Spleen (tissue), 7 donors: ENCODE measurements at regions not wholly inside any gene's neighbourhood (a gene's known extent, or its start where the extent isn't known, plus 50 kb on each side); places are given as distances from the start of the nearest gene placed in this dataset.

Experiments used
- CTCF ChIP-seq, 11 experiments: fragments of 200-600 bp in 7 of 11; fragments of 450-650 bp in 4 of 11; sonication (generic) in 4 of 11; IDR thresholded peaks in 8 of 11; conservative IDR thresholded peaks in 3 of 11; 1 replicate in 7 of 11; 2 replicates in 4 of 11; pipeline versions ENCODE4 v1.4.0 to v1.8.0; 2016 to 2021; ENCODE audit warnings: antibody characterized with exemption in 11 of 11, inconsistent platforms in 4 of 11, mild to moderate bottlenecking in 1 of 11
- POLR2AphosphoS5 ChIP-seq, 3 donors: sonication (generic); formaldehyde crosslinking; IDR thresholded peaks; one replicate each; pipeline ENCODE4 v1.5.1; 2017; ENCODE audit warnings: antibody characterized with exemption in 3 of 3
- donor health status: DM: no; HTN: no; CAD: no; lungs with moderate emphysema.
- donor health status: DM: no; HTN: no; CAD: no.
- donor health status: DM: no; HTN: no; CAD: no.

DNA sequence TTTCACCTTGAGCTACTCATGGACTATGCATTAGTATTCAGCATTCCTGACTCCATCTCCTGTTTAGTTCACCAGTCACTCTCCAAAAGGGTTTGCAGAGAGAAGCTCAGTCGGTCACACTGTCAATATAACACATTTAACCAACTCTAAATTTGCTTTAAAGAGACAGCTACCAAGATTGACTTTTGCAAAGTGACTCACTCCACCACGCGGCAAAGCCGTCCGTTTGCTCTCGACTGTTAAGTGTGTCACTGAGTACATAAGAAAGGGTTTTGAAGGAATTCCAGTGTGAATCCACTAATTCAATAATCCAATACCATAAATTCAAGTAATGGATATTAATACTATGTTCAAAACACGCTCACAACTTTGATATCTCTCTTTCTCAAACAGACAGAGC lies 1006.7 kb upstream of the NR2F2 start:
- TF ChIP-seq CTCF (IDR thresholded peaks at IDR 0.05 in 8 of 11, conservative IDR thresholded peaks at IDR 0.05 in 3 of 11) (no peak), POLR2AphosphoS5 (IDR thresholded peaks at IDR 0.05) (no peak)
